WERI-Rb-1 (cell line): ENCODE measurements at regions not wholly inside any gene's neighbourhood (a gene's known extent, or its start where the extent isn't known, plus 50 kb on each side); places are given as distances from the start of the nearest gene placed in this dataset.
"Not testable (repeated sequence)": the region's sequence is repeated elsewhere in the genome, so short reads cannot be mapped to it uniquely, and the experiment has no call there.

Experiments used
- DNase-seq: peaks from one replicate; pipeline ENCODE4 v3.0.0-alpha.2; 2020
- H3K27ac ChIP-seq: fragments of 250-450 bp; sonication (Bioruptor Pico); 2 replicates; pipeline ENCODE4 v1.5.1; 2020; ENCODE audit warnings: mild to moderate bottlenecking, moderate library complexity
- H3K27me3 ChIP-seq: fragments of 250-450 bp; sonication (Bioruptor Pico); 2 replicates; pipeline ENCODE4 v1.5.1; 2021; ENCODE audit warnings: mild to moderate bottlenecking, low read depth, moderate library complexity; ENCODE audit not compliant: insufficient read depth, severe bottlenecking
- H3K36me3 ChIP-seq: fragments of 250-450 bp; sonication (Bioruptor Pico); 2 replicates; pipeline ENCODE4 v1.5.1; 2020; ENCODE audit warnings: mild to moderate bottlenecking, moderate library complexity
- H3K4me3 ChIP-seq: 2 replicates; pipeline ENCODE4 v1.5.1; 2011; ENCODE audit warnings: low read depth, mild to moderate bottlenecking, control low read depth, low read length
- H3K9me3 ChIP-seq: fragments of 250-450 bp; sonication (Bioruptor Pico); 2 replicates; pipeline ENCODE4 v1.5.1; 2021; ENCODE audit warnings: mild to moderate bottlenecking, moderate library complexity; ENCODE audit not compliant: severe bottlenecking
- TF ChIP-seq, protein P1 (sequence below): IDR thresholded peaks from 2 replicates; pipeline ENCODE4 v1.5.1; 2011; ENCODE audit warnings: low read depth, mild to moderate bottlenecking, control low read depth, inconsistent platforms, low read length

DNA sequence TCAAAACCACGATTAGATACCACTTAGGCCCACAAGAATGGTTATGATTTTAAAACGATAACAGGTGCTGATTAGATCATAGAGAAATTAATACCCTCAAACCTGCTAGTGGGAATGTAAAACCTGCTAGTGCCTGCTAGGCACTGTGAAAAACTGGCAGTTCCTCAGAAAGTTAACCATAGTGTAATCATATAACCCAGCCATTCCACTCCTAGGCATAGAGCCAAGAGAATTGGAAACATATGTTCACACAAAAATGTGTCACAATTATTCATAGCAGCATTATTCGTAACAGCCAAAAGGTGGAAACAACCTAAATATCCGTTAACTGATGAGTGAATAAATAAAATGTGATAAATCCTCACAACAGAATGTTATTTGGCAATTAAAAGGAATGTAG, 122.2 kb upstream of the SYN3 start:
- TF ChIP-seq, protein P1, sequence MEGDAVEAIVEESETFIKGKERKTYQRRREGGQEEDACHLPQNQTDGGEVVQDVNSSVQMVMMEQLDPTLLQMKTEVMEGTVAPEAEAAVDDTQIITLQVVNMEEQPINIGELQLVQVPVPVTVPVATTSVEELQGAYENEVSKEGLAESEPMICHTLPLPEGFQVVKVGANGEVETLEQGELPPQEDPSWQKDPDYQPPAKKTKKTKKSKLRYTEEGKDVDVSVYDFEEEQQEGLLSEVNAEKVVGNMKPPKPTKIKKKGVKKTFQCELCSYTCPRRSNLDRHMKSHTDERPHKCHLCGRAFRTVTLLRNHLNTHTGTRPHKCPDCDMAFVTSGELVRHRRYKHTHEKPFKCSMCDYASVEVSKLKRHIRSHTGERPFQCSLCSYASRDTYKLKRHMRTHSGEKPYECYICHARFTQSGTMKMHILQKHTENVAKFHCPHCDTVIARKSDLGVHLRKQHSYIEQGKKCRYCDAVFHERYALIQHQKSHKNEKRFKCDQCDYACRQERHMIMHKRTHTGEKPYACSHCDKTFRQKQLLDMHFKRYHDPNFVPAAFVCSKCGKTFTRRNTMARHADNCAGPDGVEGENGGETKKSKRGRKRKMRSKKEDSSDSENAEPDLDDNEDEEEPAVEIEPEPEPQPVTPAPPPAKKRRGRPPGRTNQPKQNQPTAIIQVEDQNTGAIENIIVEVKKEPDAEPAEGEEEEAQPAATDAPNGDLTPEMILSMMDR = no peak
- H3K9me3 ChIP-seq = peaks cover 8% of the 10 kb centered on the region
- H3K36me3 ChIP-seq = no peaks in the 10 kb centered on the region
- H3K27ac ChIP-seq = no peak overlapping the region
- DNase-seq = no peak
- no peak overlapping the region for H3K4me3 ChIP-seq
- H3K27me3 ChIP-seq = no peaks in the 10 kb centered on the region

DNA sequence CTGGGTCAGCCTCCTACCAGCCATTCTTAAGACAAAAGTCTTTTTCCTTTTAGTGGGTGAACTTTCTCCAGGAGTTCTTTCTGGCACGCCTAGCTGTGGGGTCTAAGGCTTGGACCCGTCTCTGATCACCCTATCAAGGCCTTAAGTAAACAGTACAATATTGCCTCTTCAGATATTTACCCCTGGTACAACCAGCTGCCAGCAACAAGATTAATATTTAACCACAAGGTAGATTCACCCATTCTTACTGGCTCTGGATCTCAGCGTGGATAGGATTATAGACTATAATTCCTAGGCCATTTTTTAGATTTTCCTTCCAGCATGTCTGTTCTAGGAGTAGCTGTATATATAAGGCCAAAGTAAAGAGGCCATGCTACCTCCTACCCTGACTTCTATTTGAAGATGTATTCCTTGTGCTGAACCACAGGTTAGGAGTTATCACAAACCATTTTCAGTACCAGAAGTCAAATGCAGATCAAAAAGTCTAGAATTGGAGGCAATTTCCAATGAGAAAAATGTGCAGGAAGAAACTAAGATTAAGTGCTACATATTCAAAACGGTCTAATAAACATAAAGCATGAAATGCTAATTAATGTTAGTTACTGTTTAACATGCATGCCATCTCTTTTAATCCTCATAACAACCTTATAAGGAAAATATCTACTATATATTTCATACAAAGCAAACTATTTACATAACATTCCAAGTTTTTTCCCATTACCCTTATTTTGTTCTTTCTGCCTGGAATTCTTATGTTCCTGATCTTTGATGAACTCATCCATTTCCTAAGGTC, 110.0 kb upstream of the SYN3 start:
- Histone ChIP-seq H3K9me3 (no peaks in the 10 kb centered on the region), H3K36me3 (no peaks in the 10 kb centered on the region), H3K27me3 (peaks cover 1% of the 10 kb centered on the region), H3K27ac (no peak overlapping the region), H3K4me3 (no peak overlapping the region)
- TF ChIP-seq, protein P1 = no peak
- no peak for DNase-seq

DNA sequence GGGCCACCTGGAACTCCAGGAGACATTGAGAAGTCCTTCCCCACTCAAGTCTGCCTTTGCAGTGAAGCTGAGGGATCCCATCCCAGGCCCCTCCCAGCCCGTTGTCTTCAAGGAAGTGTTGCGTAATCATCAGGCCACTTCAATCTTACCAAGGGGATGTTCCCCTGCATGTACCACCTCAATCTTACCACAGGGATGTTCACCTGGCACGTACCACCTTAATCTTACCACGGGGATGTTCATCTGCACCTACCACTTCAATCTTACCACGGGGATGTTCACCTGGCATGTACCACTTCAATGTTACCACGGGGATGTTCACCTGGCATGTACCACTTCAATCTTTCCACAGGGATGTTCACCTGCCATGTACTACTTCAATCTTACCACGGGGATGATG, 108.0 kb upstream of the SYN3 start:
- Histone ChIP-seq H3K9me3 (no peaks in the 10 kb centered on the region), H3K27me3 (no peaks in the 10 kb centered on the region), H3K4me3 (no peak overlapping the region), H3K27ac (no peak overlapping the region), H3K36me3 (no peaks in the 10 kb centered on the region)
- TF ChIP-seq, protein P1 = no peak
- DNase-seq = no peak

DNA sequence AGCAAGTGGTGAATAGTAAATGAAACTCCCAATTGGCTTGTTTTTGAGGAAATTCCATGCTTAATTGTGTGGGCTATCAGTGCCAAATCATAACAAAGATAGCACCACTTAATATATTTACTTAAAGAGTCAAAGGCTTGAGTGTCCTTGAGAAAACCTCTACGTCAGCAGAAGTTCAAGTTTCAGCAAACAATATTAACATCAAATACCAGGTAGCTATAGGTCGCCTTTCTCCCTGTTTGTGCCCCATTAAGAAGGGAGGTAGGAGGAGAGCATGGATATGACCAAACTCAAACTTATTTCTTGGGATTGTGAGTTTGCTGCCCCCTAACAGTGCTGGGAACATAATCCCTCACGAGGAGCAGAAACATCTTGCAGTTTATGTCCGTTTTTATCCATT, 105.6 kb upstream of the SYN3 start:
- no peaks in the 10 kb centered on the region for H3K9me3 ChIP-seq
- TF ChIP-seq, protein P1 = no peak
- no peak for DNase-seq
- no peak overlapping the region for H3K4me3 ChIP-seq
- H3K36me3 ChIP-seq = no peaks in the 10 kb centered on the region
- H3K27ac ChIP-seq = no peak overlapping the region
- H3K27me3 ChIP-seq = no peaks in the 10 kb centered on the region

DNA sequence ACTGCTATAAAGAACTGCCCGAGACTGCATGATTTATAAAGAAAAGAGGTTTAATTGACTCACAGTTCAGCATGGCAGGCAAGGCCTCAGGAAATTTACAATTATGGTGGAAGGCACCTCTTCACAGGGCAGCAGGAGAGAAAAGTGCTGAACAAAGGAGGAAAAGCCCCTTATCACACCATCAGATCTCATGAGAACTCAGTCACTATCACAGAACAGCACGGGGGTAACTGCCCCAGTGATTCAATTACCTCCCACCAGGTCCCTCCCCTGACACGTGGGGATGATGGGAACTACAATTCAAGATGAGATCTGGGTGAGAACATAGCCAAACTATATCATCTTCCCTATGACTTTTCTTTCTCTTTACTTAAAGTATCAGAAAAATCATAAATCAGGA, 104.0 kb upstream of the SYN3 start:
- no peak for DNase-seq
- Histone ChIP-seq H3K27me3 (no peaks in the 10 kb centered on the region), H3K36me3 (no peaks in the 10 kb centered on the region), H3K9me3 (no peaks in the 10 kb centered on the region), H3K27ac (no peak overlapping the region), H3K4me3 (no peak overlapping the region)
- TF ChIP-seq, protein P1 = no peak

DNA sequence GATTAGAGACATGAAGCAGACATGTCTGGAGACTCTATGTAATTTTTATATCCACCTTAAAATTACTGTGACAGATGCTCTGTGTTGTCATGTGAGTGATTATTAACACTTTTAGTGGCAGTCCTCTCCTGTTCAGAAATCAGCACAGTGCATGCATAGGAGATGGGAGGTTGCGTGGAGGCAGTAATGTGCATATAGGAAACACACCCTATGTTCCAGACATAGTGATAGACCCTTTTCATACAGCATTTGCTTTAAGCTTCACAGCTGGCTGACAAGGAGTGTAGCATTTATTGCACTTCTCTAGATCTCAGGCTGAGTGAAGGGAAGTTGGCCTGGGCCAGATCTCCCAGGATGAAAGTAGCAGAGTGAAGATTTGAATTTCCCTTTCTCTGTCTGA, 102.3 kb upstream of the SYN3 start:
- H3K27ac ChIP-seq = no peak overlapping the region
- peaks cover 4% of the 10 kb centered on the region for H3K9me3 ChIP-seq
- H3K36me3 ChIP-seq = no peaks in the 10 kb centered on the region
- TF ChIP-seq, protein P1 = no peak
- no peak for DNase-seq
- H3K4me3 ChIP-seq = no peak overlapping the region
- H3K27me3 ChIP-seq = no peaks in the 10 kb centered on the region

DNA sequence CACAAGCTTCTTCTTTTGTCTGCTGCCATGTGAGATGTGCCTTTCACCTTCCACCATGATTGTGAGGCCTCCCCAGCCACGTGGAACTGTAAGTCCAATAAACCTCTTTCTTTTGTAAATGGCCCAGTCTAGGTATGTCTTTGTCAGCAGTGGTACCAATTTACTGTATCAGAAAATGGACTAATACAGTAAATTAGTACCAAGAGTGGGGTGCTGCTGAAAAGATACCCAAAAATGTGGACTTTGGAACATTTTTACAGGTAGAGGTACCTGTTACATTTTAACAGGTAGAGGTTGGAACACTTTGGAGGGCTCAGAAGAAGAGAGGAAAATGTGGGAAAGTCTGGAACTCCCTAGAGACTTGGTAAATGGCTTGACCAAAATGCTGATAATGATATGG, 96.8 kb upstream of the SYN3 start:
- H3K9me3 ChIP-seq, H3K4me3 ChIP-seq, H3K27me3 ChIP-seq, H3K36me3 ChIP-seq, H3K27ac ChIP-seq, DNase-seq: not testable (repeated sequence)
